ENCODE measurements at regions not wholly inside any gene's neighbourhood (a gene's known extent, or its start where the extent isn't known, plus 50 kb on each side); places are given as distances from the start of the nearest gene placed in this dataset.

GRCh38 chr17:36679815-36680467 lies 78.6 kb downstream of the MRM1 start:
- no peak overlapping the region for H3K4me3 Mint-ChIP-seq (ENCODE audit: unreplicated experiment)
- TF ChIP-seq CTCF (IDR thresholded peaks at IDR 0.05; ENCODE audit: insufficient read depth, low read depth, low read length), result no peak
- TF ChIP-seq EZH2 (IDR thresholded peaks at IDR 0.05; ENCODE audit: insufficient read depth, low read length), result no peak
- Histone ChIP-seq H3K27ac (ENCODE audit: low read depth, low read length) (no peak overlapping the region), H3K4me3 (ENCODE audit: insufficient read depth, low read depth, low read length) (no peak overlapping the region), H2AFZ (ENCODE audit: low read depth, low read length) (no peak overlapping the region), H3K27me3 (ENCODE audit: insufficient read depth, low read length) (peaks cover 10% of the 10 kb centered on the region), H3K36me3 (ENCODE audit: insufficient read depth, low read length) (no peaks in the 10 kb centered on the region), H3K79me2 (ENCODE audit: insufficient read depth, low read length) (no peaks in the 10 kb centered on the region), H3K9ac (ENCODE audit: low read length) (no peak overlapping the region), H3K4me1 (ENCODE audit: insufficient read depth, low read length) (no peaks in the 10 kb centered on the region), H3K9me3 (ENCODE audit: insufficient read depth, low read depth, low read length) (no peaks in the 10 kb centered on the region), H3K4me2 (ENCODE audit: low read length) (no peak overlapping the region), H4K20me1 (ENCODE audit: insufficient read depth, low read length) (no peaks in the 10 kb centered on the region)
- peaks cover 61% of the 10 kb centered on the region for H3K27me3 Mint-ChIP-seq (ENCODE audit: low read depth, unreplicated experiment)
- peaks cover 3% of the 10 kb centered on the region for H3K4me1 Mint-ChIP-seq (ENCODE audit: low read depth, unreplicated experiment)
- DNase-seq (ENCODE audit: low read depth) (no peak), FAIRE-seq (no peak)
- no peak overlapping the region for H3K27ac Mint-ChIP-seq (ENCODE audit: unreplicated experiment)
- no peaks in the 10 kb centered on the region for H3K36me3 Mint-ChIP-seq (ENCODE audit: low read depth, unreplicated experiment)
- no peaks in the 10 kb centered on the region for H3K9me3 Mint-ChIP-seq (ENCODE audit: unreplicated experiment)

DNA sequence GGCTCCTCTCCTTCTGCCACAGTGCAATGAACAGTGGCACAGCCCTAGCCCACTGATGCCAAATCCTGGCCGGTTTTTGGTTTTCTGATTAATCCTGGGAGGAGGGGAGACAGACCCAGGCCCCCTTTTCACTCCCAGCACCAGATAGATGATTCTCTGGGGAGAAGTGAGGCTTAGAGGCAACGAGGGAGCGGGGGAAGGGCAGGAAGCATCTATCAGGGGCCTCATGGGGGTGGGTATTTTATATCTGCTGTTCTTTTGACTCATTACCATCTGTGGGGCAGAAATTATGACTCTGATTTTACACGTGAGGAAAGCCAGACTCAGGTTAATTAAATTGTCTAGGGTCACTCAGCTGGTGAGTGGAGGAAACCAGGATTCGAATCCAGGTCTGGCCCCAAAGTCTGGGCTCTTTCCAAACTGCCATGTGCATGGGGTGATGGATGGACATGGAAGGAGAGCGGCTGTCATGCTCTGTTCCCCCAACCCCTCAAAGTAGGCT lies 79.4 kb downstream of the MRM1 start:
- Histone ChIP-seq H3K4me1 (ENCODE audit: insufficient read depth, low read length) (no peaks in the 10 kb centered on the region), H3K4me2 (ENCODE audit: low read length) (no peak overlapping the region), H3K79me2 (ENCODE audit: insufficient read depth, low read length) (no peaks in the 10 kb centered on the region), H3K4me3 (ENCODE audit: insufficient read depth, low read depth, low read length) (no peak overlapping the region), H4K20me1 (ENCODE audit: insufficient read depth, low read length) (no peaks in the 10 kb centered on the region), H3K36me3 (ENCODE audit: insufficient read depth, low read length) (no peaks in the 10 kb centered on the region), H3K9me3 (ENCODE audit: insufficient read depth, low read depth, low read length) (no peaks in the 10 kb centered on the region), H3K27me3 (ENCODE audit: insufficient read depth, low read length) (peaks cover 15% of the 10 kb centered on the region), H3K27ac (ENCODE audit: low read depth, low read length) (no peak overlapping the region), H2AFZ (ENCODE audit: low read depth, low read length) (no peak overlapping the region), H3K9ac (ENCODE audit: low read length) (no peak overlapping the region)
- DNase-seq (ENCODE audit: low read depth) (no peak), FAIRE-seq (no peak)
- peaks cover 64% of the 10 kb centered on the region for H3K27me3 Mint-ChIP-seq (ENCODE audit: low read depth, unreplicated experiment)
- H3K4me1 Mint-ChIP-seq (ENCODE audit: low read depth, unreplicated experiment), result peaks cover 3% of the 10 kb centered on the region
- H3K27ac Mint-ChIP-seq (ENCODE audit: unreplicated experiment), result no peak overlapping the region
- H3K36me3 Mint-ChIP-seq (ENCODE audit: low read depth, unreplicated experiment), result no peaks in the 10 kb centered on the region
- no peaks in the 10 kb centered on the region for H3K9me3 Mint-ChIP-seq (ENCODE audit: unreplicated experiment)
- no peak for TF ChIP-seq EZH2 (IDR thresholded peaks at IDR 0.05; ENCODE audit: insufficient read depth, low read length)
- no peak for TF ChIP-seq CTCF (IDR thresholded peaks at IDR 0.05; ENCODE audit: insufficient read depth, low read depth, low read length)
- no peak overlapping the region for H3K4me3 Mint-ChIP-seq (ENCODE audit: unreplicated experiment)

DNA sequence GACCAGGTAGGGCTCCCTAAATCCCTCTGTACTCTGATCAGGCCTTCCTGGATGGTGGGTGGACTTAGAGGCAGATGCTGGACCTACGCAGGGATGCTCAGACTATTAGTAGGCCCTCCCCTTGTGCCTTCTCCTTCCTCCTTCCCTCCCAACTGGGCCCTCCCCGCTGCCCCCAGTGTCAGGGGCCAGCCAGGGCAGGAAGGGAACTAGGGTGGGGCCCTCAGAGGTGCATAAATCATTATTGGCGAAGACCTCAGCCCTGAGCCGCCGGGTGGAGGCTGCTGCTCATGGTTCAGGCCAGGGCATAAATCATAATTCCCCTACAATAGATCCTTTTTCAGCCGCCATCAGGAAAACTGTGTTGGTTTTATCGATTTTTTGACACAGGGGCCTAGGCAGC lies 81.4 kb downstream of the MRM1 start:
- no peak for TF ChIP-seq CTCF (IDR thresholded peaks at IDR 0.05; ENCODE audit: insufficient read depth, low read depth, low read length)
- no peak for TF ChIP-seq EZH2 (IDR thresholded peaks at IDR 0.05; ENCODE audit: insufficient read depth, low read length)
- peaks cover 24% of the 10 kb centered on the region for H3K27me3 ChIP-seq (ENCODE audit: insufficient read depth, low read length)
- H3K79me2 ChIP-seq (ENCODE audit: insufficient read depth, low read length), result no peaks in the 10 kb centered on the region
- H2AFZ ChIP-seq (ENCODE audit: low read depth, low read length), result no peak overlapping the region
- no peaks in the 10 kb centered on the region for H3K4me1 ChIP-seq (ENCODE audit: insufficient read depth, low read length)
- H3K9ac ChIP-seq (ENCODE audit: low read length), result no peak overlapping the region
- Mint-ChIP-seq H3K36me3 (ENCODE audit: low read depth, unreplicated experiment) (no peaks in the 10 kb centered on the region), H3K27me3 (ENCODE audit: low read depth, unreplicated experiment) (peaks cover 70% of the 10 kb centered on the region), H3K9me3 (ENCODE audit: unreplicated experiment) (no peaks in the 10 kb centered on the region), H3K4me3 (ENCODE audit: unreplicated experiment) (no peak overlapping the region), H3K4me1 (ENCODE audit: low read depth, unreplicated experiment) (peaks cover 3% of the 10 kb centered on the region), H3K27ac (ENCODE audit: unreplicated experiment) (no peak overlapping the region)
- H3K36me3 ChIP-seq (ENCODE audit: insufficient read depth, low read length), result no peaks in the 10 kb centered on the region
- H4K20me1 ChIP-seq (ENCODE audit: insufficient read depth, low read length), result no peaks in the 10 kb centered on the region
- DNase-seq (ENCODE audit: low read depth) (no peak), FAIRE-seq (no peak)
- H3K4me2 ChIP-seq (ENCODE audit: low read length), result no peak overlapping the region
- no peak overlapping the region for H3K27ac ChIP-seq (ENCODE audit: low read depth, low read length)
- H3K4me3 ChIP-seq (ENCODE audit: insufficient read depth, low read depth, low read length), result no peak overlapping the region
- H3K9me3 ChIP-seq (ENCODE audit: insufficient read depth, low read depth, low read length), result no peaks in the 10 kb centered on the region
